ENCODE measurements at regions not wholly inside any gene's neighbourhood (a gene's known extent, or its start where the extent isn't known, plus 50 kb on each side); places are given as distances from the start of the nearest gene placed in this dataset.

- Histone ChIP-seq H3K36me3 (ENCODE audit: control insufficient read depth, insufficient read depth, low read length, severe bottlenecking) (no peaks in the 10 kb centered on the region), H3K4me1 (ENCODE audit: control insufficient read depth, insufficient read depth, low read length) (no peaks in the 10 kb centered on the region), H3K4me3 (ENCODE audit: low read length) (no peak overlapping the region), H3K9ac (ENCODE audit: low read length) (no peak overlapping the region), H3K9me3 (ENCODE audit: control insufficient read depth, low read length) (no peaks in the 10 kb centered on the region), H3K27me3 (replicated peaks; ENCODE audit: control insufficient read depth, insufficient read depth, low read length) (no peaks in the 10 kb centered on the region)
- DNase-seq (ENCODE audit: low read depth), result no peak
These were observed 997.3 kb downstream of the ARAP2 start for GRCh38 chr4:35247047-35247446.

GRCh38 chr4:35250331-35250730 is 994.0 kb downstream of the ARAP2 start:
- no peaks in the 10 kb centered on the region for H3K9me3 ChIP-seq (ENCODE audit: control insufficient read depth, low read length)
- H3K36me3 ChIP-seq (ENCODE audit: control insufficient read depth, insufficient read depth, low read length, severe bottlenecking), result no peaks in the 10 kb centered on the region
- no peaks in the 10 kb centered on the region for H3K27me3 ChIP-seq (replicated peaks; ENCODE audit: control insufficient read depth, insufficient read depth, low read length)
- no peak overlapping the region for H3K4me3 ChIP-seq (ENCODE audit: low read length)
- H3K4me1 ChIP-seq (ENCODE audit: control insufficient read depth, insufficient read depth, low read length), result no peaks in the 10 kb centered on the region
- no peak for DNase-seq (ENCODE audit: low read depth)
- no peak overlapping the region for H3K9ac ChIP-seq (ENCODE audit: low read length)

- no peak overlapping the region for H3K4me3 ChIP-seq (ENCODE audit: low read length)
- H3K36me3 ChIP-seq (ENCODE audit: control insufficient read depth, insufficient read depth, low read length, severe bottlenecking), result no peaks in the 10 kb centered on the region
- H3K27me3 ChIP-seq (replicated peaks; ENCODE audit: control insufficient read depth, insufficient read depth, low read length), result no peaks in the 10 kb centered on the region
- no peaks in the 10 kb centered on the region for H3K9me3 ChIP-seq (ENCODE audit: control insufficient read depth, low read length)
- H3K9ac ChIP-seq (ENCODE audit: low read length), result no peak overlapping the region
- DNase-seq (ENCODE audit: low read depth), result no peak
- H3K4me1 ChIP-seq (ENCODE audit: control insufficient read depth, insufficient read depth, low read length), result no peaks in the 10 kb centered on the region
These were observed 993.6 kb downstream of the ARAP2 start for GRCh38 chr4:35250761-35251160.

GRCh38 chr4:35252071-35252470 is 992.2 kb downstream of the ARAP2 start:
- no peaks in the 10 kb centered on the region for H3K36me3 ChIP-seq (ENCODE audit: control insufficient read depth, insufficient read depth, low read length, severe bottlenecking)
- no peaks in the 10 kb centered on the region for H3K9me3 ChIP-seq (ENCODE audit: control insufficient read depth, low read length)
- no peak for DNase-seq (ENCODE audit: low read depth)
- no peaks in the 10 kb centered on the region for H3K27me3 ChIP-seq (replicated peaks; ENCODE audit: control insufficient read depth, insufficient read depth, low read length)
- H3K9ac ChIP-seq (ENCODE audit: low read length), result no peak overlapping the region
- no peaks in the 10 kb centered on the region for H3K4me1 ChIP-seq (ENCODE audit: control insufficient read depth, insufficient read depth, low read length)
- H3K4me3 ChIP-seq (ENCODE audit: low read length), result no peak overlapping the region

GRCh38 chr4:35252866-35253265 is 991.4 kb downstream of the ARAP2 start:
- Histone ChIP-seq H3K27me3 (replicated peaks; ENCODE audit: control insufficient read depth, insufficient read depth, low read length) (no peaks in the 10 kb centered on the region), H3K9ac (ENCODE audit: low read length) (no peak overlapping the region), H3K9me3 (ENCODE audit: control insufficient read depth, low read length) (no peaks in the 10 kb centered on the region), H3K36me3 (ENCODE audit: control insufficient read depth, insufficient read depth, low read length, severe bottlenecking) (no peaks in the 10 kb centered on the region), H3K4me1 (ENCODE audit: control insufficient read depth, insufficient read depth, low read length) (no peaks in the 10 kb centered on the region), H3K4me3 (ENCODE audit: low read length) (no peak overlapping the region)
- no peak for DNase-seq (ENCODE audit: low read depth)

GRCh38 chr4:35253331-35253730 is 991.0 kb downstream of the ARAP2 start:
- no peak overlapping the region for H3K9ac ChIP-seq (ENCODE audit: low read length)
- H3K27me3 ChIP-seq (replicated peaks; ENCODE audit: control insufficient read depth, insufficient read depth, low read length), result no peaks in the 10 kb centered on the region
- H3K4me1 ChIP-seq (ENCODE audit: control insufficient read depth, insufficient read depth, low read length), result no peaks in the 10 kb centered on the region
- H3K36me3 ChIP-seq (ENCODE audit: control insufficient read depth, insufficient read depth, low read length, severe bottlenecking), result no peaks in the 10 kb centered on the region
- no peak for DNase-seq (ENCODE audit: low read depth)
- no peak overlapping the region for H3K4me3 ChIP-seq (ENCODE audit: low read length)
- H3K9me3 ChIP-seq (ENCODE audit: control insufficient read depth, low read length), result no peaks in the 10 kb centered on the region

GRCh38 chr4:35286434-35286833 is 957.9 kb downstream of the ARAP2 start:
- no peak overlapping the region for H3K4me3 ChIP-seq (ENCODE audit: low read length)
- no peaks in the 10 kb centered on the region for H3K36me3 ChIP-seq (ENCODE audit: control insufficient read depth, insufficient read depth, low read length, severe bottlenecking)
- no peaks in the 10 kb centered on the region for H3K4me1 ChIP-seq (ENCODE audit: control insufficient read depth, insufficient read depth, low read length)
- no peaks in the 10 kb centered on the region for H3K9me3 ChIP-seq (ENCODE audit: control insufficient read depth, low read length)
- no peaks in the 10 kb centered on the region for H3K27me3 ChIP-seq (replicated peaks; ENCODE audit: control insufficient read depth, insufficient read depth, low read length)
- DNase-seq (ENCODE audit: low read depth), result no peak
- H3K9ac ChIP-seq (ENCODE audit: low read length), result no peak overlapping the region

- DNase-seq (ENCODE audit: low read depth), result no peak
These were observed 943.1 kb downstream of the ARAP2 start for GRCh38 chr4:35300996-35301774.

GRCh38 chr4:35315419-35315818 is 928.9 kb downstream of the ARAP2 start:
- H3K4me1 ChIP-seq (ENCODE audit: control insufficient read depth, insufficient read depth, low read length), result no peaks in the 10 kb centered on the region
- H3K36me3 ChIP-seq (ENCODE audit: control insufficient read depth, insufficient read depth, low read length, severe bottlenecking), result no peaks in the 10 kb centered on the region
- H3K27me3 ChIP-seq (replicated peaks; ENCODE audit: control insufficient read depth, insufficient read depth, low read length), result no peaks in the 10 kb centered on the region
- DNase-seq (ENCODE audit: low read depth), result no peak
- no peak overlapping the region for H3K4me3 ChIP-seq (ENCODE audit: low read length)
- H3K9me3 ChIP-seq (ENCODE audit: control insufficient read depth, low read length), result no peaks in the 10 kb centered on the region
- H3K9ac ChIP-seq (ENCODE audit: low read length), result no peak overlapping the region

More at GRCh38 chr4:35300996-35301774, 943.1 kb downstream of the ARAP2 start:
- no peaks in the 10 kb centered on the region for H3K4me1 ChIP-seq (ENCODE audit: control insufficient read depth, insufficient read depth, low read length)
- H3K9ac ChIP-seq (ENCODE audit: low read length), result no peak overlapping the region
- H3K27me3 ChIP-seq (replicated peaks; ENCODE audit: control insufficient read depth, insufficient read depth, low read length), result no peaks in the 10 kb centered on the region
- H3K36me3 ChIP-seq (ENCODE audit: control insufficient read depth, insufficient read depth, low read length, severe bottlenecking), result no peaks in the 10 kb centered on the region
- no peaks in the 10 kb centered on the region for H3K9me3 ChIP-seq (ENCODE audit: control insufficient read depth, low read length)
- no peak overlapping the region for H3K4me3 ChIP-seq (ENCODE audit: low read length)

GRCh38 chr4:35325908-35326453 is 918.3 kb downstream of the ARAP2 start:
- Histone ChIP-seq H3K9me3 (ENCODE audit: control insufficient read depth, low read length) (no peaks in the 10 kb centered on the region), H3K9ac (ENCODE audit: low read length) (no peak overlapping the region)
- DNase-seq (ENCODE audit: low read depth), result no peak

GRCh38 chr4:35342833-35343232 is 901.5 kb downstream of the ARAP2 start:
- no peaks in the 10 kb centered on the region for H3K27me3 ChIP-seq (replicated peaks; ENCODE audit: control insufficient read depth, insufficient read depth, low read length)
- H3K36me3 ChIP-seq (ENCODE audit: control insufficient read depth, insufficient read depth, low read length, severe bottlenecking), result no peaks in the 10 kb centered on the region
- H3K4me1 ChIP-seq (ENCODE audit: control insufficient read depth, insufficient read depth, low read length), result no peaks in the 10 kb centered on the region
- H3K9ac ChIP-seq (ENCODE audit: low read length), result no peak overlapping the region
- DNase-seq (ENCODE audit: low read depth), result no peak
- H3K4me3 ChIP-seq (ENCODE audit: low read length), result no peak overlapping the region
- peaks cover 3% of the 10 kb centered on the region for H3K9me3 ChIP-seq (ENCODE audit: control insufficient read depth, low read length)

More at GRCh38 chr4:35325908-35326453, 918.3 kb downstream of the ARAP2 start:
- Histone ChIP-seq H3K27me3 (replicated peaks; ENCODE audit: control insufficient read depth, insufficient read depth, low read length) (no peaks in the 10 kb centered on the region), H3K36me3 (ENCODE audit: control insufficient read depth, insufficient read depth, low read length, severe bottlenecking) (no peaks in the 10 kb centered on the region), H3K4me3 (ENCODE audit: low read length) (no peak overlapping the region), H3K4me1 (ENCODE audit: control insufficient read depth, insufficient read depth, low read length) (no peaks in the 10 kb centered on the region)

Measured in adipocyte (in vitro differentiated cells).